ENCODE measurements at regions not wholly inside any gene's neighbourhood (a gene's known extent, or its start where the extent isn't known, plus 50 kb on each side); places are given as distances from the start of the nearest gene placed in this dataset.

GRCh38 chr6:113719064-113719463, 138.1 kb upstream of the MARCKS start:
- WGBS: 78% methylated on average over 2 of the region's 2 CpGs
- Histone ChIP-seq H3K27me3 (ENCODE audit: control insufficient read depth in 4 of 4, insufficient read depth in 4 of 4, low read length in 3 of 4) (no peaks in the 10 kb centered on the region), H3K4me1 (ENCODE audit: control insufficient read depth in 4 of 4, insufficient read depth in 4 of 4, low read length in 3 of 4) (peaks cover 0 to 4% (median 0%) of the 10 kb centered on the region in 4 donors), H3K9me3 (ENCODE audit: control insufficient read depth in 4 of 4, low read length in 3 of 4) (no peaks in the 10 kb centered on the region), H3K36me3 (ENCODE audit: control insufficient read depth in 4 of 4, insufficient read depth in 3 of 4, low read depth in 1 of 4, low read length in 3 of 4) (no peaks in the 10 kb centered on the region), H3K4me3 (ENCODE audit: low read depth in 1 of 3, low read length in 3 of 3) (no peak overlapping the region), H3K27ac (ENCODE audit: low read depth in 1 of 2, low read length in 2 of 2) (no peak overlapping the region), H3K9ac (ENCODE audit: low read depth in 1 of 2, low read length in 2 of 2) (no peak overlapping the region)
- DNase-seq (ENCODE audit: low spot score): no peak
- TF ChIP-seq RAD21 (IDR thresholded peaks at IDR 0.05) (peak in 1 of 2 donors; percentile 8), HNF4A (conservative IDR thresholded peaks at IDR 0.05) (no peak), ATF3 (IDR thresholded peaks at IDR 0.05) (peak; percentile 53), SP1 (IDR thresholded peaks at IDR 0.05) (no peak), ZBTB33 (IDR thresholded peaks at IDR 0.05) (no peak), TAF1 (conservative IDR thresholded peaks at IDR 0.05) (no peak), MAX (IDR thresholded peaks at IDR 0.05) (no peak), RXRA (IDR thresholded peaks at IDR 0.05) (peak; percentile 52 to 71), EGR1 (IDR thresholded peaks at IDR 0.05; ENCODE audit: low read depth in 2 of 2) (no peak), JUND (IDR thresholded peaks at IDR 0.05) (peak in 1 of 2 donors; percentile 52), GABPA (IDR thresholded peaks at IDR 0.05 in 1 of 2, conservative IDR thresholded peaks at IDR 0.05 in 1 of 2) (no peak)

GRCh38 chr6:113719545-113719944, 137.6 kb upstream of the MARCKS start:
- Histone ChIP-seq H3K4me1 (ENCODE audit: control insufficient read depth in 4 of 4, insufficient read depth in 4 of 4, low read length in 3 of 4) (peaks cover 0 to 4% (median 0%) of the 10 kb centered on the region in 4 donors), H3K9ac (ENCODE audit: low read depth in 1 of 2, low read length in 2 of 2) (no peak overlapping the region), H3K36me3 (ENCODE audit: control insufficient read depth in 4 of 4, insufficient read depth in 3 of 4, low read depth in 1 of 4, low read length in 3 of 4) (no peaks in the 10 kb centered on the region), H3K4me3 (ENCODE audit: low read depth in 1 of 3, low read length in 3 of 3) (no peak overlapping the region), H3K27ac (ENCODE audit: low read depth in 1 of 2, low read length in 2 of 2) (no peak overlapping the region), H3K27me3 (ENCODE audit: control insufficient read depth in 4 of 4, insufficient read depth in 4 of 4, low read length in 3 of 4) (no peaks in the 10 kb centered on the region), H3K9me3 (ENCODE audit: control insufficient read depth in 4 of 4, low read length in 3 of 4) (no peaks in the 10 kb centered on the region)
- TF ChIP-seq CTCF (IDR thresholded peaks at IDR 0.05; ENCODE audit: low read depth, low read length, missing input control) (no peak), FOXA1 (IDR thresholded peaks at IDR 0.05) (no peak), EGR1 (IDR thresholded peaks at IDR 0.05; ENCODE audit: low read depth in 2 of 2) (no peak), REST (IDR thresholded peaks at IDR 0.05) (no peak)
- 96% methylated on average over 4 of the region's 4 CpGs for WGBS
- no peak for DNase-seq (ENCODE audit: low spot score)
